DND-41 (cell line): ENCODE measurements at regions not wholly inside any gene's neighbourhood (a gene's known extent, or its start where the extent isn't known, plus 50 kb on each side); places are given as distances from the start of the nearest gene placed in this dataset.

ENCODE experiments used
- EZH2 ChIP-seq: IDR thresholded peaks from 3 replicates; pipeline ENCODE4 v1.6.1; 2012; ENCODE audit warnings: borderline replicate concordance, low read depth, mild to moderate bottlenecking, moderate library complexity, low read length, inconsistent platforms; ENCODE audit not compliant: severe bottlenecking
- TF ChIP-seq, protein P1 (sequence below): IDR thresholded peaks from 2 replicates; pipeline ENCODE4 v1.5.1; 2012; ENCODE audit warnings: borderline replicate concordance, low read length, moderate library complexity, mild to moderate bottlenecking; ENCODE audit not compliant: poor library complexity, severe bottlenecking; ENCODE audit errors: extremely low read depth

DNA sequence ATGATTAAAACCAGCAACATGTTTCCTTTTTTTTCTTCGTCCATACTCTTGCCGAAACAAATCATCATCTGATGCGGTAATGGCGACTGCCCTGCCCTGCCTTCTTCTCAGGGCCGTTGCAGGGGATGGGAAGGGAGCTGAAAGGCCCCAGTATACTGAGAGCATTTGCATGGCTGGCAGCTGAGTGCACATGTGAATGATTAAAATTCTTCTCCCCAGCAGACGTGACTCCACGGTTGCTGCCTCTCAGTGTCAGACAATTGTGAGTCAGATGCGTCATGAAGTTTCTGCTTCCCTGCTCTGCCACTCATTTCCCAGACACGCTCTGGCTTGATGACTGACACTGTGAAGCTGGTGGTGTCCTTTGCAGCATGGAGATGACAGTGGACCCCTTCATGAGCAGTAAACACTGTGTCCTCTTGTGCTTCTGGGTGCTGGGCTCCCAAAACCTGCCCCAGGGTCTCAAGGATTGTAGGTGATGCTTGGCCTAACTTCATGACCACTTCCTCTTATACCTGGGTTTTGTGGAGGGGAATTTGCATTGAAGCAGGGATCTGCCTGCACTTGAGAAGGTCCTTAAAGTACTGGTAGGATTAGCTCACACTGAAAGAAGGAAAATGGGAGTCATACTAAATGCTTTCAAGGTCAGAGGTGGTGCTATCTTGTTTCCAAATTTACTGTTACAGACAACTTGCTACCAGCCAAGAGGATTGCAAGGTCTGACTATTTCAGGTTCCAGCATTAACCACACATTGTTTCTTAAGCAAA, 222.5 kb upstream of the COPS8 start:
- TF ChIP-seq, protein P1, sequence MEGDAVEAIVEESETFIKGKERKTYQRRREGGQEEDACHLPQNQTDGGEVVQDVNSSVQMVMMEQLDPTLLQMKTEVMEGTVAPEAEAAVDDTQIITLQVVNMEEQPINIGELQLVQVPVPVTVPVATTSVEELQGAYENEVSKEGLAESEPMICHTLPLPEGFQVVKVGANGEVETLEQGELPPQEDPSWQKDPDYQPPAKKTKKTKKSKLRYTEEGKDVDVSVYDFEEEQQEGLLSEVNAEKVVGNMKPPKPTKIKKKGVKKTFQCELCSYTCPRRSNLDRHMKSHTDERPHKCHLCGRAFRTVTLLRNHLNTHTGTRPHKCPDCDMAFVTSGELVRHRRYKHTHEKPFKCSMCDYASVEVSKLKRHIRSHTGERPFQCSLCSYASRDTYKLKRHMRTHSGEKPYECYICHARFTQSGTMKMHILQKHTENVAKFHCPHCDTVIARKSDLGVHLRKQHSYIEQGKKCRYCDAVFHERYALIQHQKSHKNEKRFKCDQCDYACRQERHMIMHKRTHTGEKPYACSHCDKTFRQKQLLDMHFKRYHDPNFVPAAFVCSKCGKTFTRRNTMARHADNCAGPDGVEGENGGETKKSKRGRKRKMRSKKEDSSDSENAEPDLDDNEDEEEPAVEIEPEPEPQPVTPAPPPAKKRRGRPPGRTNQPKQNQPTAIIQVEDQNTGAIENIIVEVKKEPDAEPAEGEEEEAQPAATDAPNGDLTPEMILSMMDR: no peak
- TF ChIP-seq EZH2: no peak
